HG03439 (cell line): ENCODE measurements at regions not wholly inside any gene's neighbourhood (a gene's known extent, or its start where the extent isn't known, plus 50 kb on each side); places are given as distances from the start of the nearest gene placed in this dataset.

Experiments
- ATAC-seq: cut with Tn5 transposase; IDR thresholded peaks from one replicate; pipeline ENCODE4 v1.9.1; 2021; ENCODE audit warnings: mild to moderate bottlenecking, moderate library complexity; ENCODE audit not compliant: unreplicated experiment

- ATAC-seq, result no peak
These were observed 50.2 kb upstream of the LRP1B start for GRCh38 chr2:142180820-142181533.
